HCT116 (cell line): ENCODE measurements at regions not wholly inside any gene's neighbourhood (a gene's known extent, or its start where the extent isn't known, plus 50 kb on each side); places are given as distances from the start of the nearest gene placed in this dataset.

Experiments
- ATAC-seq: fragments of 200-7000 bp; cut with Tn5 transposase; 2 replicates; pipeline ENCODE4 v1.9.1; 2020; ENCODE audit warnings: mild to moderate bottlenecking, moderate library complexity
- BruUV-seq: library from RNA; stranded (reverse); fragments of 400-500 nt; replicated peaks from 2 replicates; lab custom pipeline; 2021; lab: Mats Ljungman, UMichigan
- CTCF ChIA-PET: fragments of 300-600 bp; sonication (Branson Sonifier 250); formaldehyde crosslinking; loops from one replicate; lab custom pipeline; 2021; ENCODE audit warnings: antibody characterized with exemption; lab: Charles Lee
- POLR2A ChIA-PET: fragments of 300-600, 350-600 bp; sonication (Branson Sonifier 250); formaldehyde crosslinking; loops from one replicate; lab custom pipeline; 2021; ENCODE audit warnings: antibody characterized with exemption; lab: Charles Lee
- RAD21 ChIA-PET, 2 experiments: fragments of 300-600 bp; sonication (Branson Sonifier 250); formaldehyde crosslinking; loops; one replicate each; lab custom pipeline; 2023; ENCODE audit warnings: low total read pairs in 2 of 2; ENCODE audit not compliant: uncharacterized antibody in 2 of 2, unreplicated experiment in 2 of 2, low non-redundant PET in 1 of 2; lab: Charles Lee
- DNase-seq: peaks from one replicate; pipeline ENCODE4 v3.0.0-alpha.2; 2010; ENCODE audit warnings: low read depth, low spot score
- H2AFZ ChIP-seq: fragments of 200-600 bp; shearing (Covaris generic), sonication (generic); 2 replicates; pipeline ENCODE4 v1.6.1; 2017; ENCODE audit warnings: low read depth, mixed run types, mixed read lengths, antibody characterized with exemption, low read length; ENCODE audit not compliant: poor library complexity, severe bottlenecking
- H3K27ac ChIP-seq: 2 replicates; pipeline ENCODE4 v1.5.1; 2012; ENCODE audit warnings: low read depth, low read length
- H3K27me3 ChIP-seq: fragments of 200-600 bp; sonication (generic); 2 replicates; pipeline ENCODE4 v1.6.1; 2016; ENCODE audit warnings: mixed run types, low read length, mixed read lengths; ENCODE audit not compliant: insufficient read depth
- H3K36me3 ChIP-seq, 2 experiments: fragments of 200-500 bp in 1 of 2; fragments of 200-600 bp in 1 of 2; sonication (Bioruptor generic) in 1 of 2; sonication (generic) in 1 of 2; 2 replicates each; pipeline versions ENCODE4 v1.5.1 to v1.6.1; 2014 to 2016; ENCODE audit warnings: low read length in 2 of 2, inconsistent platforms in 1 of 2, mixed read lengths in 1 of 2, mixed run types in 1 of 2; ENCODE audit not compliant: insufficient read depth in 2 of 2, control insufficient read depth in 1 of 2
- H3K4me1 ChIP-seq, 2 experiments: fragments of 200-600 bp in 1 of 2; sonication (generic) in 1 of 2; 2 replicates each; pipeline versions ENCODE4 v1.5.1 to v1.6.1; 2012 to 2017; ENCODE audit warnings: low read length in 2 of 2, inconsistent platforms in 1 of 2, mild to moderate bottlenecking in 1 of 2, mixed read lengths in 1 of 2, mixed run types in 1 of 2, moderate library complexity in 1 of 2; ENCODE audit not compliant: insufficient read depth in 2 of 2, control insufficient read depth in 1 of 2
- H3K4me2 ChIP-seq: fragments of 200-600 bp; sonication (generic); 2 replicates; pipeline ENCODE4 v1.6.1; 2017; ENCODE audit warnings: mixed run types, low read length, mixed read lengths
- H3K4me3 ChIP-seq, 2 experiments: fragments of 200-600 bp in 1 of 2; sonication (generic) in 1 of 2; replicated peaks in 1 of 2; 2 replicates each; pipeline ENCODE4 v1.5.1; 2011 to 2016; ENCODE audit warnings: low read length in 2 of 2, control low read depth in 1 of 2, low read depth in 1 of 2, mild to moderate bottlenecking in 1 of 2, mixed read lengths in 1 of 2, mixed run types in 1 of 2
- H3K79me2 ChIP-seq: fragments of 200-600 bp; sonication (generic); 2 replicates; pipeline ENCODE4 v1.6.1; 2017; ENCODE audit warnings: mild to moderate bottlenecking, mixed run types, low read length, moderate library complexity, mixed read lengths; ENCODE audit not compliant: insufficient read depth
- H3K9ac ChIP-seq: fragments of 200-600 bp; sonication (generic); 2 replicates; pipeline ENCODE4 v1.6.1; 2016; ENCODE audit warnings: low read length, mixed read lengths
- H3K9me2 ChIP-seq: fragments of 200-600 bp; sonication (generic), shearing (Covaris generic); 2 replicates; pipeline ENCODE4 v1.6.1; 2017; ENCODE audit warnings: mixed run types, mild to moderate bottlenecking, moderate library complexity; ENCODE audit not compliant: insufficient read depth
- H3K9me3 ChIP-seq, 2 experiments: fragments of 200-500 bp in 1 of 2; fragments of 200-600 bp in 1 of 2; sonication (Bioruptor generic) in 1 of 2; sonication (generic) in 1 of 2; 2 replicates each; pipeline ENCODE4 v1.6.1; 2014 to 2017; ENCODE audit warnings: low read length in 2 of 2, mixed read lengths in 2 of 2, inconsistent platforms in 1 of 2, low read depth in 1 of 2, mild to moderate bottlenecking in 1 of 2, mixed run types in 1 of 2, moderate library complexity in 1 of 2; ENCODE audit not compliant: control insufficient read depth in 1 of 2, insufficient read depth in 1 of 2
- H4K20me1 ChIP-seq: fragments of 200-600 bp; sonication (generic), shearing (Covaris generic); 2 replicates; pipeline ENCODE4 v1.6.1; 2017; ENCODE audit warnings: mixed run types, mild to moderate bottlenecking, moderate library complexity; ENCODE audit not compliant: insufficient read depth
- EGR1 ChIP-seq: IDR thresholded peaks from 2 replicates; pipeline ENCODE4 v1.6.1; 2012; ENCODE audit warnings: low read depth
- EZH2phosphoT487 ChIP-seq: fragments of 200-600 bp; IDR thresholded peaks from 2 replicates; pipeline ENCODE4 v1.6.1; 2018; ENCODE audit warnings: antibody characterized with exemption, borderline replicate concordance
- JUND ChIP-seq: IDR thresholded peaks from 2 replicates; pipeline ENCODE4 v1.6.1; 2012
- POLR2AphosphoS5 ChIP-seq: IDR thresholded peaks from 2 replicates; pipeline ENCODE4 v1.6.1; 2011; ENCODE audit warnings: mild to moderate bottlenecking, low read depth, low read length, moderate library complexity
- REST ChIP-seq: IDR thresholded peaks from 2 replicates; pipeline ENCODE4 v1.6.1; 2012; ENCODE audit warnings: low read depth
- TCF7L2 ChIP-seq: IDR thresholded peaks from 2 replicates; pipeline ENCODE4 v1.7.0; 2011; ENCODE audit warnings: borderline replicate concordance, inconsistent platforms; ENCODE audit not compliant: insufficient read depth, insufficient read length; ENCODE audit errors: extremely low read depth
- intact Hi-C: fragments of 100-400 bp; cut with micrococcal nuclease; formaldehyde crosslinking; loops from 2 replicates; pipeline ENCODE4 v1.10.0; 2022

- TF ChIP-seq EGR1 (no peak), REST (no peak), JUND (no peak)
- Histone ChIP-seq H3K36me3 (no peaks in the 10 kb centered on the region), H3K4me2 (no peak overlapping the region), H2AFZ (no peak overlapping the region), H3K9me2 (no peaks in the 10 kb centered on the region; the same call in 1 of the 2 replicates), H3K79me2 (no peaks in the 10 kb centered on the region), H3K9me3 (no peaks in the 10 kb centered on the region), H3K4me3 (no peak overlapping the region), H3K27me3 (no peaks in the 10 kb centered on the region), H4K20me1 (no peaks in the 10 kb centered on the region; the same call in 1 of the 2 replicates), H3K4me1 (peaks cover 0 to 6% of the 10 kb centered on the region in 2 experiments; a peak in 2 of 4 replicates), H3K27ac (no peak overlapping the region), H3K9ac (no peak overlapping the region)
- DNase-seq (no peak), ATAC-seq (no peak)
- no TSS peak for BruUV-seq
- intact Hi-C loops, result no loop called here
- ChIA-PET RAD21 (no interaction called here), POLR2A (no interaction called here), CTCF (no interaction called here)
Measured at GRCh38 chr2:19627359-19627758, 268.9 kb upstream of the OSR1 start.

DNA sequence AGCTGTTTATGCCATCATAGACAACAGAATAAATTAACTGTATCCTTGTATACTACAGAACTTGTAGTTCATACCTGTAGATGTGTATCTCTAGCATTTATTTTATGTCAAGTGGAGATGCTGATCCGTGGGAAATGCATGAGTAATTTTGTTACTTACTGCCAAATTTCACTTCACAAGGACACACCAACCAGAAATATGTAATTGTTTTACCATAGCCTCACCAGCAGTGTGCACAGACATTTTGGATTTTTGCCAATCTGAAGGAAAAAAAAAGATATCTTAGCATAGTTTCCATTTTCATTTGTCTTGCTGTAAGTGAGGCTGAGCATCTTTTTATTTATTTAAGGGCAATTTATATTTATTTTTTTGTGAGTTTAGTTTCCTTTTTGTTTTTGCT is 265.1 kb upstream of the OSR1 start:
- ChIA-PET POLR2A (no interaction called here), CTCF (no interaction called here), RAD21 (no interaction called here)
- Histone ChIP-seq H3K9ac (no peak overlapping the region), H3K9me3 (no peaks in the 10 kb centered on the region), H3K36me3 (no peaks in the 10 kb centered on the region), H3K4me2 (no peak overlapping the region), H3K4me1 (peaks cover 0 to 6% of the 10 kb centered on the region in 2 experiments; a peak in 2 of 4 replicates), H3K4me3 (no peak overlapping the region), H3K9me2 (no peaks in the 10 kb centered on the region; the same call in 1 of the 2 replicates), H3K79me2 (no peaks in the 10 kb centered on the region), H3K27ac (no peak overlapping the region), H3K27me3 (no peaks in the 10 kb centered on the region), H4K20me1 (no peaks in the 10 kb centered on the region; the same call in 1 of the 2 replicates), H2AFZ (peak overlapping the region; percentile 35)
- intact Hi-C loops, result no loop called here
- DNase-seq (no peak), ATAC-seq (no peak)
- BruUV-seq, result no TSS peak
- no peak for TF ChIP-seq TCF7L2
- no peak for TF ChIP-seq EZH2phosphoT487
- TF ChIP-seq POLR2AphosphoS5, result no peak
